ENCODE measurements at regions not wholly inside any gene's neighbourhood (a gene's known extent, or its start where the extent isn't known, plus 50 kb on each side); places are given as distances from the start of the nearest gene placed in this dataset.

DNA sequence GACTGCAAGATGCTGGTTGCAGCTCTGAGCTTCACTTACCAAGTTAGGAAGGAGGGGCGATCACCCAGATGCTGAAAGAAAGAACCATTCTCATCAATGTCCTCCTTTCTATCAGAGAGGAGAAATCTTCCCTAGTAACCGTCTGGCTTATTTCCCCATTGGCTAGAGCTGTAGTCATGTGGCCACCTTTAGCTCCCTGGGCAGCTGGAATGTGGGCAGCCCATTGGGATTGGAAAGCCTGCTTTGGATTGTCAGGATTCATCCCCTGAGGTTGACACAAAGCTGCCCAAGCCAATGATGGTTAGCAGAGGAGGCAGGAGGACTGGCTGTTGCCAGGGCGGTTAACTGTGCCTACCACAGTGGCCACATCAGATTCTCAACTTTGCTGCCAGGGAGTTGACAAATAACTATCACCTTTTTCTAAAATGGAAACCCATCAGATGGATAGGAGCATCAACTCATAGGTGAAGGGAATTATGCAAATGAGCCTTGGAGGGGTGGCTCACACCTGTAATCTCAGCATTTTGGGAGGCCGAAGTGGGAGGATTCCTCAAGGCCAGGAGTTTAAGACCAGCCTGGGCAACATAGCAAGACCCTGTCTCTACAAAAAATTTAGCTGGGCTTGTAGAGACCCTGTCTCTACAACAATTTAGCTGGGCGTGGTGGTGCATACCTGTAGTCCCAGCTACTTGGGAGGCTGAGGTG, 206.4 kb upstream of the GALNT17 start:
- DNase-seq (ENCODE audit: low read depth) = no peak
- no peak overlapping the region for H3K4me3 ChIP-seq (ENCODE audit: low read depth, low read length)
- TF ChIP-seq, protein P1, sequence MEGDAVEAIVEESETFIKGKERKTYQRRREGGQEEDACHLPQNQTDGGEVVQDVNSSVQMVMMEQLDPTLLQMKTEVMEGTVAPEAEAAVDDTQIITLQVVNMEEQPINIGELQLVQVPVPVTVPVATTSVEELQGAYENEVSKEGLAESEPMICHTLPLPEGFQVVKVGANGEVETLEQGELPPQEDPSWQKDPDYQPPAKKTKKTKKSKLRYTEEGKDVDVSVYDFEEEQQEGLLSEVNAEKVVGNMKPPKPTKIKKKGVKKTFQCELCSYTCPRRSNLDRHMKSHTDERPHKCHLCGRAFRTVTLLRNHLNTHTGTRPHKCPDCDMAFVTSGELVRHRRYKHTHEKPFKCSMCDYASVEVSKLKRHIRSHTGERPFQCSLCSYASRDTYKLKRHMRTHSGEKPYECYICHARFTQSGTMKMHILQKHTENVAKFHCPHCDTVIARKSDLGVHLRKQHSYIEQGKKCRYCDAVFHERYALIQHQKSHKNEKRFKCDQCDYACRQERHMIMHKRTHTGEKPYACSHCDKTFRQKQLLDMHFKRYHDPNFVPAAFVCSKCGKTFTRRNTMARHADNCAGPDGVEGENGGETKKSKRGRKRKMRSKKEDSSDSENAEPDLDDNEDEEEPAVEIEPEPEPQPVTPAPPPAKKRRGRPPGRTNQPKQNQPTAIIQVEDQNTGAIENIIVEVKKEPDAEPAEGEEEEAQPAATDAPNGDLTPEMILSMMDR (IDR thresholded peaks at IDR 0.05; ENCODE audit: low read depth, low read length, missing control alignments) = no peak

DNA sequence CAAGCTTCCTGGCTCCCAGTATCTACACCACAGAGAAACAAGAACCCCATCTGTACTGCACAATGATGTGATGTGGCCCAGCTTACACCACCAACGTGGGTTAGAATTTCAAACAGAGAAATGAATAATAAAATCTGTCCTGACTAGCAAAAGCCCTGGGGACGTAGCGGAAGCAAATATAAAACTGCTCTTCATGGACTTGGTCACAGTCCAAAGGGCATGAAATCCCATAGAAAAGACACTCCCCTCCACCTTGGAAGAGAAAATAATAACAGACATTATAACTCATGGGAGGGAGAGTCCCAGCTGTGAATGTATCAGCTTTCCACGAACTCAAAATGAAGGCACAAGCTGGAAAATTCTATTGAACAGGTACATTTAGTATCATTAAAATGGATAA, 205.3 kb upstream of the GALNT17 start:
- TF ChIP-seq, protein P1 (IDR thresholded peaks at IDR 0.05; ENCODE audit: low read depth, low read length, missing control alignments) = no peak
- no peak overlapping the region for H3K4me3 ChIP-seq (ENCODE audit: low read depth, low read length)
- DNase-seq (ENCODE audit: low read depth) = no peak

DNA sequence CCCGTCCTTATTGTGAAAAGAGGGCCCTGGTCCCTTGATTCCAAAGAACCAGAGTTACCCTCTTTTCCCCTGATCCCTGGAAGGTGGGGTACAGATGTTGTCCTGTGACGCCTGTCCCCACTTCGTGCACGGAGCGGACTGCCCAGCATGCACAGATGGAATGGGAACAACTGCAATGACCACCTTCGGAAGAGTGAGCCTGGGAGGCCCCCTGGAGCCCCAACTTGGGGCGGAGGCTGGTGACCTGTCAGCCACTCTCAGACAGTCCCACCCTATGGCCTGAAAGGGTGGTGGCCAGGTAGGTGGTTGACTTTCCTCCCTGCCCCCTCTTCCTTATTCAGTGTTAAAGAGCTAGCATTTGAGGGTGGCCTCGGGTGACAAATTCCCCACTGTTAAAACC, 196.6 kb upstream of the GALNT17 start:
- no peak for DNase-seq (ENCODE audit: low read depth)
- H3K4me3 ChIP-seq (ENCODE audit: low read depth, low read length) = no peak overlapping the region
- TF ChIP-seq, protein P1 (IDR thresholded peaks at IDR 0.05; ENCODE audit: low read depth, low read length, missing control alignments) = no peak

DNA sequence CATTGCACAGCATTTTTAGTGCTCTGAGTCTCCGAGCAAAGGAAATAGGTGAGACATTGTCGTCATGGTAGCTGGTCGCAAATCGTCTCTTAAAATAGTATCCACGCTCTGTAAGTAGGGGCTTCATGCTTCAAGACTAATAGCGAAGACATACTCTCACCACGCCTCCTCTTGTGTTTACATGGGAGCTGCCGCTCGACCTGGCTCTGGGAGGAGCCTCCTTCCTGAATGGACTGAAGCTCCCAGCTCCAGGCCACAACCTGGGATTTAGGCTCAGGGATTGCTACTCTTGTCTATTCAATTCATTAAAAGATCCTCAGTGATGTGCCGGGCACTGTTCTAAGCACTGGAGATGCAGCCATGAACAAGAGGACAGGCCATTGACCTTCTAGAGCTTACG, 196.1 kb upstream of the GALNT17 start:
- no peak overlapping the region for H3K4me3 ChIP-seq (ENCODE audit: low read depth, low read length)
- TF ChIP-seq, protein P1 (IDR thresholded peaks at IDR 0.05; ENCODE audit: low read depth, low read length, missing control alignments) = no peak
- no peak for DNase-seq (ENCODE audit: low read depth)

DNA sequence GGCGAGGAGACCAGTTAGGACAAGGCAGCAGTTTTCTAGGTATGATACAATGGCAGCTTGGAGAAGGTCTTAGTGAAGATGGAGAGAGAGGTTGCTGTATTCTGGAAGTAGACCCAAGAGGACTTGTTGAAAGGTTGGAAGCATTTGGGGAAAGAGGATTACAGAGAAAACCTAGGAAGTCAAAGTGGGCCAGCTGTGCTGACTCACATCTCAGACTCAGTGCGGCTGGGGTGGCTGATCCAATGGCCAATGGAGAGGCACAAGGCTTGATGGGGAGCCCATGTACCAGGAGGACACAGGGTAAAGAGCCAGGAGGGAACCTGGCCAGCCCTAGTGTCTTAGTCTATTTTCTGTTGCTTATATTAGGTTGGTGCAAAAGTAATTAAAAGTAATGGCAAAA, 194.5 kb upstream of the GALNT17 start:
- TF ChIP-seq, protein P1 (IDR thresholded peaks at IDR 0.05; ENCODE audit: low read depth, low read length, missing control alignments) = no peak
- no peak overlapping the region for H3K4me3 ChIP-seq (ENCODE audit: low read depth, low read length)
- no peak for DNase-seq (ENCODE audit: low read depth)

DNA sequence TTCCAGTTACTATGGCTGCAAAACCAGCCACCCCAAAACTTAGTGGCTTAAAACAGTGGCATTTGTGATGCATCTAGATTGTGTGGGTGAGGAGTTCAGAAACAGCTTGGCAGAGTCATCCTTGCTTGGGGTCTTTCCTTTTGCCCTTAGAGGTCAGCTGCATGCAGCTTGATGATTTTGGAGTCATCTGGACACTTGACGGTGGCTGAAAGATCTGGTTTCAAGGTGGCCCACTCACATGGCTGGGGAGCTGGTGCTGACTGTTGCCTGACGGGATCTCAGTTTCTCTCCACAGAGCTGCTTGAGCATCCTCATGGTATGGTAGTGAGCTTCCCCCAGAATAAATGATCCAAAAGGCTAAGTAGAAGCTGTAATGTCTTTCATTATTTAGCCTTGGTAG, 191.3 kb upstream of the GALNT17 start:
- TF ChIP-seq, protein P1 (IDR thresholded peaks at IDR 0.05; ENCODE audit: low read depth, low read length, missing control alignments) = no peak
- H3K4me3 ChIP-seq (ENCODE audit: low read depth, low read length) = no peak overlapping the region
- DNase-seq (ENCODE audit: low read depth) = no peak

DNA sequence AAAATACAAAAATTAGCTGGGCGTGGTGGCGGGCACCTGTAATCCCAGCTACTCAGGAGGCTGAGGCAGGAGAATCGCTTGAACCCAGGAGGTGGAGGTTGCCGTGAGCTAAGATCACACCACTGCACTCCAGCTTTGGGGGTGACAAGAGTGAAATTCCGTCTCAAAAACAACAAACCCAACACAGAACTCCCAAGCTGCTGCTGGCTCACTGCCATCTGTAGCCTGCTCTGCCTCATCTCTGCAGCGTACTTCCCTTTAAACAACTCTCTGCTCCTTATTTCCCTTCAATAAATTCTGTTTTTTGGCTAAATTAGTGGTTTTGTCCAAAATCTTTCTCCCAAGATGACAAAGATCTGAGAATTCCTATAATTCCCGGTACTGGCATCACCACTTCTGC, 189.2 kb upstream of the GALNT17 start:
- TF ChIP-seq, protein P1 (IDR thresholded peaks at IDR 0.05; ENCODE audit: low read depth, low read length, missing control alignments) = no peak
- DNase-seq (ENCODE audit: low read depth) = no peak
- no peak overlapping the region for H3K4me3 ChIP-seq (ENCODE audit: low read depth, low read length)

Data from GM12864 (cell line).